Retinal pigment epithelial cell (primary cell): ENCODE measurements at regions not wholly inside any gene's neighbourhood (a gene's known extent, or its start where the extent isn't known, plus 50 kb on each side); places are given as distances from the start of the nearest gene placed in this dataset.
"Not testable (repeated sequence)": the region's sequence is repeated elsewhere in the genome, so short reads cannot be mapped to it uniquely, and the experiment has no call there.

Source experiments
- DNase-seq: peaks from one replicate; pipeline ENCODE4 v3.0.0-alpha.2; 2010; ENCODE audit warnings: low read depth
- H3K4me3 ChIP-seq: 2 replicates; pipeline ENCODE4 v1.5.1; 2011; ENCODE audit warnings: mild to moderate bottlenecking, low read length, control low read depth, moderate library complexity
- CTCF ChIP-seq: conservative IDR thresholded peaks from 2 replicates; pipeline ENCODE4 v1.5.1; 2011; ENCODE audit warnings: low read depth, low read length, control low read depth, inconsistent platforms

DNA sequence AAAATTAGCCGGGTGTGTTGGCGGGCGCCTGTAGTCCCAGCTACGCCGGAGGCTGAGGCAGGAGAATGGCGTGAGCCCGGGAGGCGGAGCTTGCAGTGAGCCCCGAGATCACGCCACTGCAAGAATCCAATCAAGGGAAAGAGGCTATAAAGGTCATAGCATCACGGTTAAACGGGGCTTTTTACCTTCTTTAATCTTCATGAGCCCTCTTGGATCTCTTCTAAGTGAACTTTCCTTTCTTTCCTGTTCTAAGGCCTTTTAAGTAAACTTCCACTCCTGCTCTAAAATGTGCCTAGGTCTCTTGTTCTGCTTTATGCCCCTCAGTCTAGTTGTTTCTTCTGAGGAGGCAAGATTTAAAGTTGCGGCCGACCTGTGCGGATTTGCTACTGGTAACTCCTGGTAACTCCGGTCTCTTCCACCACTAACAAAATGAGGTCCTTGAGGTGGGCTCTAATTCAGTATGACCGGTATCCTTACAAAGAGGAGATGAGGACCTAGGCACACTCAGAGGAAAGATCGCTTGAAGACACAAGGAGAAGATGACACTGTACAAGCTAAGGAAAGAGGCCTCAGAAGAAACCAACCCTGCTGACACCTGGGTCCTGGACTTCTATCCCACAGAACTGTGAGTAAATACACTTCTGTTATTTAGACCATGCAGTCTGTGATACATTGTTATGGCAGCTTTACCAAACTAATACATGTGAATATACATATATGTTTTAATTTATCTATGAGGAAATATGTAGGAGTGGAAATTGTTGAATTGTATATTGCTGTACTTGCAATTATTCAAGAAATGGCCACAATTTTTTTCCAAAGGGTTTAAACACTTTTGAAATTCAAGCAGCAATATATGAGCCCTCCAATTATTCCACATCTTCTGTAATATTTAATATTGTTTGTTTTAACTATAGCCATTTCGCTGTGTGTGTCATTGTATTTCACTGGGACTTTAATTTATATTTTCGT lies 331.5 kb upstream of the CNTNAP2 start:
- no peak for DNase-seq
- H3K4me3 ChIP-seq: no peak overlapping the region
- TF ChIP-seq CTCF: no peak

DNA sequence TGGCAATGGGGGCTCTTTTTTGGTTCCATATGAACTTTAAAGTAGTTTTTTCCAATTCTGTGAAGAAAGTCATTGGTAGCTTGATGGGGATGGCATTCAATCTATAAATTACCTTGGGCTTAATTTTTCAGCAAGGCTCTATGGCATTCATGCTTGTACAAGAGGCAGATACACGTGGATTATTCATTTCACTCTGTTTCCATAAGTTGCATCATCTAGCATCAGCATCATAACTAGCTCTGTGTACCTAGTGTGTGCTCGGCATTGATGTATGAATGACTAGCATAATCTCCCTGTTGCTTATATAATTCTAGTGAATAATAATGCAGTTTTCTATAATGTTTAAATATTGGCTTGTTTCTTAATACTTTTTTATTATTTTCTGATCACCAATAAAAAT lies 335.2 kb upstream of the CNTNAP2 start:
- H3K4me3 ChIP-seq, DNase-seq: not testable (repeated sequence)

DNA sequence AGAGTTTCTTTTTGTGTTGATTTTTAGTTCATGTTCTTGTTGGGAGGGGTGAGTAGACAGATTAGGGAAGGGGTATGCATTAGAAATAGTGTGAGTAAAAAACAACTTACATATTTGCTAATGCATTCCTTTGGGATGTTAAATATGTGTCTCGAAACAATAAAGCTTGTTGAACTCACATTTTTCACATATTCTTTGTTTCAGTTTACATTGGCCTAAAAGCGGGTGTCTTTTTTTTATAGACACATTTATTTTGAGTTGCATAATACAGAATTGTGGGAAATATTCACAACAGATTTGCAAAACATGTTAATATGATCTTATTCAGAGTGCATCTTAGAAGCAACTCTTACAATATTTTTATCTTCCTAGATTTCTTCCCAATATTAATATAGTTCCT lies 337.5 kb upstream of the CNTNAP2 start:
- no peak for TF ChIP-seq CTCF
- no peak overlapping the region for H3K4me3 ChIP-seq
- no peak for DNase-seq

- DNase-seq: no peak
- H3K4me3 ChIP-seq: no peak overlapping the region
- TF ChIP-seq CTCF: no peak
Measured at GRCh38 chr7:145774777-145775176, 341.8 kb upstream of the CNTNAP2 start.

DNA sequence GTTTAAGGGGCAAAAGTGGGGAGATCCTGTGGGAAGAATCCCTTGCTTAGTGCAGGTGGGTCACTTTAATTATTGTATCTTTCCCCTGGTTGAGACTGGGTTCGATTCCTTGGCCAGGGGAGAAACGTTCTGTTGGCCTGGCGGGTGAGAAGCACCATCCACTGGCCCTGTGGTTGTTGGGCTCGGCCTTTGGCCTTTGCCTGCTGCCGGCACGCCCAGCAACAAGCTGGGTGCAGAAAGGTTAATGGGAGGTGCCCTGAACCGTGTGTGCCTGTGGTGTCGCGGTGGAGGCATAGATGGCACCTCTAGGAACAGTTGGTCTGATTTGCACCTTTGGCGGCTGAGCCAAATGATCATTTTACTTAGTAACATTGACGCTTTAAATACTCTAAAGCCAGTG lies 363.6 kb upstream of the CNTNAP2 start:
- H3K4me3 ChIP-seq: no peak overlapping the region
- DNase-seq: no peak
- TF ChIP-seq CTCF: no peak

GRCh38 chr7:145737617-145738016 lies 379.0 kb upstream of the CNTNAP2 start:
- TF ChIP-seq CTCF: no peak
- no peak for DNase-seq
- H3K4me3 ChIP-seq: no peak overlapping the region

DNA sequence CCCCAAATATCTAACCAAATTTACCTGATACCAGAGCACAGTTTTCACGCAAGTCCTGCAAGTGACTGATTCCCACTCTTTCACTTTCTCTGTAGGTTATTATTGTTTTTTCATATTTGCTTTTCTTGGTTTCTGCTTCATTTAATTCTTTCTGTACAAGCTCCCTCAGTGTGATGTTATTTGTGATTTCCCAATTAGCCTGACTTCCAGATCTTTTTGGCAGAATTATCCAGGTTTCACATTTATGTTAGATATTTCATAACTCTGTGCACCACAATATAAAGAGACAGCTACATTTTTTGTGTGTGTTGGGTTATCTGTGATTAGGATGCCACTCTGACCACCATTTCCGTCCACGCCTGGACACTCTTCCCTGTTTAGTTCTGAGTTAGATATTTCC lies 381.5 kb upstream of the CNTNAP2 start:
- no peak overlapping the region for H3K4me3 ChIP-seq
- TF ChIP-seq CTCF: no peak
- DNase-seq: no peak
